Calu3 (cell line): ENCODE measurements at regions not wholly inside any gene's neighbourhood (a gene's known extent, or its start where the extent isn't known, plus 50 kb on each side); places are given as distances from the start of the nearest gene placed in this dataset.
"Not testable (repeated sequence)": the region's sequence is repeated elsewhere in the genome, so short reads cannot be mapped to it uniquely, and the experiment has no call there.

ENCODE experiments used
- BruUV-seq: library from RNA; stranded (reverse); fragments of 400-500 nt; replicated peaks from 2 replicates; lab custom pipeline; 2021; lab: Mats Ljungman, UMichigan
- CTCF ChIA-PET: fragments of 300-600 bp; sonication (Branson Sonifier 250); formaldehyde crosslinking; loops from one replicate; lab custom pipeline; 2022; ENCODE audit warnings: antibody characterized with exemption; lab: Charles Lee
- DNase-seq: peaks from one replicate; pipeline ENCODE4 v3.0.0; 2022
- H3K27ac Mint-ChIP-seq: one replicate; pipeline ENCODE4 v1.8.0; 2022; ENCODE audit warnings: mixed read lengths; ENCODE audit not compliant: unreplicated experiment
- H3K27me3 Mint-ChIP-seq: one replicate; pipeline ENCODE4 v1.8.0; 2022; ENCODE audit warnings: mixed read lengths; ENCODE audit not compliant: unreplicated experiment
- H3K36me3 Mint-ChIP-seq: one replicate; pipeline ENCODE4 v1.8.0; 2022; ENCODE audit warnings: mild to moderate bottlenecking, moderate library complexity, mixed read lengths; ENCODE audit not compliant: insufficient read depth, unreplicated experiment
- H3K4me1 Mint-ChIP-seq: one replicate; pipeline ENCODE4 v1.8.0; 2022; ENCODE audit warnings: mild to moderate bottlenecking, low read depth, mixed read lengths; ENCODE audit not compliant: unreplicated experiment
- H3K4me3 Mint-ChIP-seq: one replicate; pipeline ENCODE4 v1.8.0; 2022; ENCODE audit warnings: mild to moderate bottlenecking, low read depth, moderate library complexity, mixed read lengths; ENCODE audit not compliant: unreplicated experiment
- H3K9me3 Mint-ChIP-seq: one replicate; pipeline ENCODE4 v1.8.0; 2022; ENCODE audit warnings: low read depth, mixed read lengths; ENCODE audit not compliant: unreplicated experiment
- intact Hi-C: fragments of 100-400 bp; cut with micrococcal nuclease; formaldehyde crosslinking; loops from one replicate; pipeline ENCODE4 v1.10.0; 2022; ENCODE audit not compliant: unreplicated experiment
- TF ChIP-seq, protein P1 (sequence below): fragments of 200-600 bp; IDR thresholded peaks from one replicate; pipeline ENCODE4 v1.8.0; 2022; ENCODE audit warnings: antibody characterized with exemption; ENCODE audit not compliant: unreplicated experiment

DNA sequence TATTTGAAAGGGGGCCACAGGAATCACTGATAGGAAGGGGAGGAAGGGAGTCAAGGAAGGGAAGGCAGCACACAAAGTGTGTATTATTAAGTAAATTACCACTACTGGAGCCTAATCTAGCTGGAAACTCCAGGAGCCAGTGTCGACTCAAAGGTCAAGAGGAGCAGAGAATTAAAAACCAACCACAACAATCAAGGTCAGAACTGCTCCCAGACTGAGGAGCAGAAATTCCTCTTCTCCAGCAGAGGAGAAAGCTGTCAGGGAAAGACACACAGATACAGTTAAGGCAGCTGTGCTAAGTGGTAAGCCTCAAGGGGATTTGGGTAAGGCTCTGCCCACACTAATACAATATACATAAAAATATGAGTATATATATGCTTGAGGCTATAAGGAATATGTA, 87.5 kb upstream of the PTPN13 start:
- no peaks in the 10 kb centered on the region for H3K9me3 Mint-ChIP-seq
- H3K4me3 Mint-ChIP-seq = no peak overlapping the region

DNA sequence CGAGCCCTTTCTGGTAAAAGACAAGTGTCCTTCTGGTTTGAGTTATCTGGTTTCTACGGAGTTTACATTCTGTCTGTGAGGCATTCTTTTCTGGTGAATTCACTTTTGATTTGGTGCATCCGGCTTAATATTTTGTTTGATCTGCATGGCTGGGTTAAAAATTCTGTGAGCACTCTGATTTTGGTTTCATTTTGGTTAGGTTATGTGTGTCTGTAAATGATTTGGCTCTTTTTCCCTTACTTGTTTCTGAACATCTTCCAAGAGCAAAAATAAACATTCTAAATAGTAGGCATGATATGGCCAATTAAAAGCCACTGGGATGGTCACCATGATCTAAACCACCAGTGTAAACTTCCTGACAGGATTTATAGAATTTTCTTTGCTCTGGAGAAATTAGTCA, 85.7 kb upstream of the PTPN13 start:
- Mint-ChIP-seq H3K36me3 (no peaks in the 10 kb centered on the region), H3K27ac (no peak overlapping the region), H3K4me1 (peaks cover 28% of the 10 kb centered on the region), H3K9me3 (no peaks in the 10 kb centered on the region), H3K27me3 (no peaks in the 10 kb centered on the region), H3K4me3 (no peak overlapping the region)
- intact Hi-C loops = no loop called here
- TF ChIP-seq, protein P1, sequence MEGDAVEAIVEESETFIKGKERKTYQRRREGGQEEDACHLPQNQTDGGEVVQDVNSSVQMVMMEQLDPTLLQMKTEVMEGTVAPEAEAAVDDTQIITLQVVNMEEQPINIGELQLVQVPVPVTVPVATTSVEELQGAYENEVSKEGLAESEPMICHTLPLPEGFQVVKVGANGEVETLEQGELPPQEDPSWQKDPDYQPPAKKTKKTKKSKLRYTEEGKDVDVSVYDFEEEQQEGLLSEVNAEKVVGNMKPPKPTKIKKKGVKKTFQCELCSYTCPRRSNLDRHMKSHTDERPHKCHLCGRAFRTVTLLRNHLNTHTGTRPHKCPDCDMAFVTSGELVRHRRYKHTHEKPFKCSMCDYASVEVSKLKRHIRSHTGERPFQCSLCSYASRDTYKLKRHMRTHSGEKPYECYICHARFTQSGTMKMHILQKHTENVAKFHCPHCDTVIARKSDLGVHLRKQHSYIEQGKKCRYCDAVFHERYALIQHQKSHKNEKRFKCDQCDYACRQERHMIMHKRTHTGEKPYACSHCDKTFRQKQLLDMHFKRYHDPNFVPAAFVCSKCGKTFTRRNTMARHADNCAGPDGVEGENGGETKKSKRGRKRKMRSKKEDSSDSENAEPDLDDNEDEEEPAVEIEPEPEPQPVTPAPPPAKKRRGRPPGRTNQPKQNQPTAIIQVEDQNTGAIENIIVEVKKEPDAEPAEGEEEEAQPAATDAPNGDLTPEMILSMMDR = no peak
- DNase-seq = no peak
- CTCF ChIA-PET = no interaction called here
- BruUV-seq = no TSS peak

More for the DNA sequence above, 87.5 kb upstream of the PTPN13 start:
- H3K4me1 Mint-ChIP-seq = peaks cover 26% of the 10 kb centered on the region
- CTCF ChIA-PET = no interaction called here
- intact Hi-C loops = no loop called here
- TF ChIP-seq, protein P1 = no peak
- H3K27ac Mint-ChIP-seq = no peak overlapping the region
- DNase-seq = no peak
- no peaks in the 10 kb centered on the region for H3K36me3 Mint-ChIP-seq
- BruUV-seq = no TSS peak
- no peaks in the 10 kb centered on the region for H3K27me3 Mint-ChIP-seq

DNA sequence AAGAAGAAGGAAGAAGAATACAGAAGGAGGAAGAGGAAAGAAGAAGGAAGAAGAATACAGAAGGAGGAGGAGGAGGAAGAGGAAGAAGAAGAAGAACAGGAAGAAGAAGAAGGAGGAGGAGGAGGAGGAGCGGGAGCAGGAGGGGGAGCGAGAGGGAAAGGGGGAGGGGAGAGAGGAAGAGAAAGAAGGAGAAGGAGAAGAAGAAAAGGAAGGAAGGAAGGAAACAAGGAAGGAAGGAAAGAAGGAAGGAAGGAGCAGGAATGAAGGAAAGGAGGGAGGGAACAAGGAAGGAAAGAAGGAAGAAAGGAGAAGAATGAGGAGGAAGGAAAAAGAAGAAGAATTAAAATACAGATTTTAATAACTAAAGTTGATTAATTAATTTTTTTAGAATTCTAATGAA, 82.5 kb upstream of the PTPN13 start:
- no peak overlapping the region for H3K27ac Mint-ChIP-seq
- CTCF ChIA-PET = no interaction called here
- H3K4me1 Mint-ChIP-seq = peaks cover 21% of the 10 kb centered on the region
- BruUV-seq = no TSS peak
- H3K36me3 Mint-ChIP-seq = no peaks in the 10 kb centered on the region
- TF ChIP-seq, protein P1 = no peak
- intact Hi-C loops = no loop called here
- H3K27me3 Mint-ChIP-seq = no peaks in the 10 kb centered on the region
- H3K4me3 Mint-ChIP-seq = no peak overlapping the region
- DNase-seq = no peak
- peaks cover 7% of the 10 kb centered on the region for H3K9me3 Mint-ChIP-seq

- no TSS peak for BruUV-seq
These were observed 81.5 kb upstream of the PTPN13 start for GRCh38 chr4:86512631-86513030.

DNA sequence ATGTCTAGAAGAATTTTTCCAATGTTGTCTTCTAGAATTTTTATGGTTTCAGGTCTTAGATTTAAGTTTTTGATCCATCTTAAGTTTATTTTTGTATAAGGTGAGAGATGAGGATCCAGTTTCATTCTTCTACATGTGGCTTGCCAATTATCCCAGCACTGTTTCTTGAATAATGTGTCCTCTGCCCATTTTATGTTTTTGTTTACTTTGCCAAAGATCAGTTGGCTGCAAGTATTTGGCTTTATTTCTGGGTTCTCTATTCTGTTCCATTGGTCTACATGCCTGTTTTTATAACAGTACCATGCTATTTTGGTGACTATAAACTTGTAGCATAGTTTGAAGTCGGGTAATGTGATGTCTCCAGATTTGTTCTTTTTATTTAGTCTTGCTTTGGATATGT, 78.2 kb upstream of the PTPN13 start:
- H3K4me3 Mint-ChIP-seq, H3K4me1 Mint-ChIP-seq, H3K36me3 Mint-ChIP-seq, DNase-seq, H3K27me3 Mint-ChIP-seq, CTCF ChIA-PET, H3K27ac Mint-ChIP-seq, BruUV-seq, intact Hi-C loops: not testable (repeated sequence)
- peaks cover 16% of the 10 kb centered on the region for H3K9me3 Mint-ChIP-seq

More at GRCh38 chr4:86512631-86513030, 81.5 kb upstream of the PTPN13 start:
- Mint-ChIP-seq H3K27me3 (no peaks in the 10 kb centered on the region), H3K36me3 (no peaks in the 10 kb centered on the region), H3K4me1 (peaks cover 19% of the 10 kb centered on the region), H3K4me3 (no peak overlapping the region), H3K27ac (no peak overlapping the region), H3K9me3 (peaks cover 7% of the 10 kb centered on the region)
- CTCF ChIA-PET = no interaction called here
- intact Hi-C loops = no loop called here
- no peak for DNase-seq
- TF ChIP-seq, protein P1 = no peak
